ENCODE measurements at regions not wholly inside any gene's neighbourhood (a gene's known extent, or its start where the extent isn't known, plus 50 kb on each side); places are given as distances from the start of the nearest gene placed in this dataset.

GRCh38 chr14:101173698-101174521, 270.4 kb upstream of the RTL1 start:
- ATAC-seq (no peak), DNase-seq (ENCODE audit: low read depth, low spot score) (no peak)
- intact Hi-C loops (cut with micrococcal nuclease) = no loop called here
- BruUV-seq (replicated peaks) = no TSS peak
- CTCF ChIA-PET = no interaction called here
- H3K79me2 ChIP-seq (ENCODE audit: insufficient read depth, low read length) = no peaks in the 10 kb centered on the region
- no peaks in the 10 kb centered on the region for H3K9me3 ChIP-seq (ENCODE audit: control insufficient read depth in 1 of 2, insufficient read depth in 1 of 2, low read depth in 1 of 2, low read length in 2 of 2)
- RAD21 ChIA-PET (ENCODE audit: low non-redundant PET in 1 of 2, low total read pairs in 2 of 2, uncharacterized antibody in 2 of 2, unreplicated experiment in 2 of 2) = no interaction called here
- no peaks in the 10 kb centered on the region for H3K27me3 ChIP-seq (ENCODE audit: insufficient read depth, low read length)
- H3K27ac ChIP-seq (ENCODE audit: low read depth, low read length) = no peak overlapping the region
- no peak overlapping the region for H3K4me3 ChIP-seq (replicated peaks in 1 of 2; ENCODE audit: low read depth in 1 of 2, low read length in 2 of 2)
- no peak overlapping the region for H3K9ac ChIP-seq (ENCODE audit: low read length)
- H3K4me1 ChIP-seq (ENCODE audit: control insufficient read depth in 1 of 2, insufficient read depth in 2 of 2, low read length in 2 of 2) = no peaks in the 10 kb centered on the region
- no peak for TF ChIP-seq REST (IDR thresholded peaks at IDR 0.05; ENCODE audit: low read depth)
- no peak for TF ChIP-seq CBX3 (IDR thresholded peaks at IDR 0.05; ENCODE audit: low read depth)
- TF ChIP-seq POLR2AphosphoS5 (IDR thresholded peaks at IDR 0.05; ENCODE audit: low read depth, low read length) = no peak
- no peak for TF ChIP-seq TCF7L2 (IDR thresholded peaks at IDR 0.05; ENCODE audit: borderline replicate concordance, extremely low read depth, insufficient read depth, insufficient read length)
- no peak for TF ChIP-seq CTCF (IDR thresholded peaks at IDR 0.05 in 2 of 3, conservative IDR thresholded peaks at IDR 0.05 in 1 of 3; ENCODE audit: borderline replicate concordance in 1 of 3, insufficient read depth in 1 of 3, low read depth in 2 of 3, low read length in 2 of 3)
- no peak overlapping the region for H2AFZ ChIP-seq (ENCODE audit: low read depth, low read length, poor library complexity, severe bottlenecking)
- no peaks in the 10 kb centered on the region for H4K20me1 ChIP-seq (ENCODE audit: insufficient read depth)
- no peaks in the 10 kb centered on the region for H3K9me2 ChIP-seq (ENCODE audit: insufficient read depth)
- POLR2A ChIA-PET = no interaction called here
- no peaks in the 10 kb centered on the region for H3K36me3 ChIP-seq (ENCODE audit: control insufficient read depth in 1 of 2, insufficient read depth in 2 of 2, low read length in 2 of 2)
- H3K4me2 ChIP-seq (ENCODE audit: low read length) = no peak overlapping the region
